MCF 10A (cell line): ENCODE measurements at regions not wholly inside any gene's neighbourhood (a gene's known extent, or its start where the extent isn't known, plus 50 kb on each side); places are given as distances from the start of the nearest gene placed in this dataset.

Experiments used
- BruUV-seq: library from RNA; stranded (reverse); fragments of 400-500 nt; replicated peaks from 2 replicates; lab custom pipeline; 2021; lab: Mats Ljungman, UMichigan
- CTCF ChIA-PET: fragments of 300-600 bp; sonication (Branson Sonifier 250); formaldehyde crosslinking; extraction: SDS; loops from one replicate; lab custom pipeline; 2021; ENCODE audit warnings: antibody characterized with exemption, inconsistent platforms; lab: Yijun Ruan, JAX
- POLR2A ChIA-PET: fragments of 300-600, 350-650 bp; sonication (Branson Sonifier 250); formaldehyde crosslinking; extraction: SDS; loops from one replicate; lab custom pipeline; 2020; ENCODE audit warnings: antibody characterized with exemption, inconsistent platforms; lab: Yijun Ruan, JAX
- DNase-seq: peaks from one replicate; pipeline ENCODE4 v3.0.0-alpha.2; 2018; ENCODE audit not compliant: unreplicated experiment
- H3K27ac Mint-ChIP-seq: one replicate; pipeline ENCODE4 v1.8.0; 2022; ENCODE audit warnings: mild to moderate bottlenecking, low read depth, mixed read lengths; ENCODE audit not compliant: unreplicated experiment
- H3K27me3 Mint-ChIP-seq: one replicate; pipeline ENCODE4 v1.8.0; 2022; ENCODE audit warnings: mixed read lengths; ENCODE audit not compliant: insufficient read depth, unreplicated experiment
- H3K36me3 Mint-ChIP-seq: one replicate; pipeline ENCODE4 v1.8.0; 2022; ENCODE audit warnings: mild to moderate bottlenecking, moderate library complexity, mixed read lengths; ENCODE audit not compliant: insufficient read depth, unreplicated experiment
- H3K4me1 Mint-ChIP-seq: one replicate; pipeline ENCODE4 v1.8.0; 2022; ENCODE audit warnings: mixed read lengths; ENCODE audit not compliant: insufficient read depth, unreplicated experiment
- H3K4me3 Mint-ChIP-seq: one replicate; pipeline ENCODE4 v1.8.0; 2022; ENCODE audit warnings: mild to moderate bottlenecking, moderate library complexity, mixed read lengths; ENCODE audit not compliant: unreplicated experiment
- H3K9me3 Mint-ChIP-seq: one replicate; pipeline ENCODE4 v1.8.0; 2022; ENCODE audit warnings: mixed read lengths; ENCODE audit not compliant: unreplicated experiment
- CTCF ChIP-seq: fragments of 200-600 bp; IDR thresholded peaks from one replicate; pipeline ENCODE4 v1.8.0; 2022; ENCODE audit warnings: antibody characterized with exemption, mild to moderate bottlenecking; ENCODE audit not compliant: unreplicated experiment
- intact Hi-C: fragments of 100-400 bp; cut with micrococcal nuclease; formaldehyde crosslinking; loops from 2 replicates; pipeline ENCODE4 v1.14.1; 2022

GRCh38 chr4:174016251-174016650 lies 267.2 kb downstream of the FBXO8 start:
- H3K4me1 Mint-ChIP-seq: no peaks in the 10 kb centered on the region
- CTCF ChIA-PET: interaction anchor here (0.7 kb wide), 1 partner anchor 1065 kb away, joined by 3 read pairs; no protein-coding TSS in a partner anchor
- H3K36me3 Mint-ChIP-seq: no peaks in the 10 kb centered on the region
- H3K4me3 Mint-ChIP-seq: no peak overlapping the region
- POLR2A ChIA-PET: no interaction called here
- no peak for DNase-seq
- intact Hi-C loops: no loop called here
- H3K27me3 Mint-ChIP-seq: peaks cover 94% of the 10 kb centered on the region
- no peaks in the 10 kb centered on the region for H3K9me3 Mint-ChIP-seq
- no peak overlapping the region for H3K27ac Mint-ChIP-seq
- no TSS peak for BruUV-seq
- TF ChIP-seq CTCF: no peak

GRCh38 chr4:174012886-174013259 lies 270.6 kb downstream of the FBXO8 start:
- Mint-ChIP-seq H3K4me1 (no peaks in the 10 kb centered on the region), H3K27me3 (peaks cover 91% of the 10 kb centered on the region), H3K4me3 (no peak overlapping the region), H3K27ac (no peak overlapping the region), H3K36me3 (no peaks in the 10 kb centered on the region), H3K9me3 (no peaks in the 10 kb centered on the region)
- ChIA-PET CTCF (no interaction called here), POLR2A (no interaction called here)
- no TSS peak for BruUV-seq
- TF ChIP-seq CTCF: no peak
- intact Hi-C loops: no loop called here
- DNase-seq: no peak

DNA sequence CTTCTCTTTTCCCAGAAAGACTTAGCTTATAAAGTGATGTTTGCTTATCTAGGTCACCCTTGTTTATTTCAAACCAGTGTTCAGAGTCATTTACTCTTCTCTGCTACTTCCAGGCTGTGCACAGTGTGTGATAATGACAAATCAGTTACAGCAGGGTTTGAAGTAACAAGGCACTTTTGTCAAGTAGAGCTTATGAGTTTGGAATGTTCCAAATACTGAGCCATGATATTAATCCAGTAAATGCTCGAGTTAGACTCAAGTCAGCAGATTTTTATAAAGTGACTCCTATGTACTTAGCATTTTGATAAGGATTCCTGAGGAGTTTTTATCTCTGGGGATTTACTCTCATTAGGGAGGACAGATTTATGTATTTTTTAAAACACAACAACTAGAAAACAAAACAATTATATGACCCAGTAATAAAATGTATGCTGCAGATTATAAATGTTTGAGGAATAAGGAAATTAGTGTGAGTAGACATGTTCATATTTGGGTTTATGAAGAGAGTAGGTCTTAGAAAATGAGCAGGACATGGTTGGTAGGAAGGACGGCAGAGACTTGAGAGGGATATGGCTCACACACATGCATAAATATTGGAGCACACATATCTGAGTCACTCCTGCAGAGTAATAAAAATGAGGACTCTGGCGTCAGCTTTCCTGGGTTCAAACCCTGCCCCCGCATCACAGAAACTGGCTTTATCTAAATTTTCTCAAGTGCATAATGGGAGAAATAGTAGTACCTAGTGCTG lies 271.2 kb downstream of the FBXO8 start:
- H3K36me3 Mint-ChIP-seq: no peaks in the 10 kb centered on the region
- no peaks in the 10 kb centered on the region for H3K4me1 Mint-ChIP-seq
- no peak overlapping the region for H3K4me3 Mint-ChIP-seq
- intact Hi-C loops: no loop called here
- BruUV-seq: no TSS peak
- CTCF ChIA-PET: no interaction called here
- no peak for DNase-seq
- no peak for TF ChIP-seq CTCF
- peaks cover 91% of the 10 kb centered on the region for H3K27me3 Mint-ChIP-seq
- H3K27ac Mint-ChIP-seq: no peak overlapping the region
- POLR2A ChIA-PET: no interaction called here
- H3K9me3 Mint-ChIP-seq: no peaks in the 10 kb centered on the region

- Mint-ChIP-seq H3K9me3 (no peaks in the 10 kb centered on the region), H3K36me3 (no peaks in the 10 kb centered on the region), H3K27me3 (peaks cover 90% of the 10 kb centered on the region), H3K4me3 (no peak overlapping the region), H3K27ac (no peak overlapping the region), H3K4me1 (no peaks in the 10 kb centered on the region)
- no peak for TF ChIP-seq CTCF
- intact Hi-C loops: no loop called here
- no peak for DNase-seq
- POLR2A ChIA-PET: no interaction called here
- no TSS peak for BruUV-seq
- CTCF ChIA-PET: interaction anchor here (0.7 to 2.3 kb wide), 2 partner anchors 20 to 25 kb away, joined by 3 to 9 read pairs; no protein-coding TSS in a partner anchor
These were observed 272.9 kb downstream of the FBXO8 start for GRCh38 chr4:174010547-174010946.
